PFSK-1 (cell line): ENCODE measurements at regions not wholly inside any gene's neighbourhood (a gene's known extent, or its start where the extent isn't known, plus 50 kb on each side); places are given as distances from the start of the nearest gene placed in this dataset.

Source experiments
- FOXP2 ChIP-seq: optimal IDR thresholded peaks from 2 replicates; pipeline ENCODE3; 2011; ENCODE audit warnings: borderline replicate concordance, control low read depth, inconsistent platforms; ENCODE audit not compliant: insufficient read depth; ENCODE audit errors: extremely low read length, extremely low read depth
- POLR2AphosphoS5 ChIP-seq: IDR thresholded peaks from 2 replicates; pipeline ENCODE4 v1.6.1; 2012; ENCODE audit warnings: low read depth, mild to moderate bottlenecking, control low read depth, low read length, moderate library complexity
- REST ChIP-seq, 2 experiments: IDR thresholded peaks; 2 replicates each; pipeline versions ENCODE4 v1.6.1 to v1.8.0; 2011 to 2012; ENCODE audit warnings: low read depth in 2 of 2, low read length in 2 of 2, control low read depth in 1 of 2, inconsistent platforms in 1 of 2, mild to moderate bottlenecking in 1 of 2, moderate library complexity in 1 of 2; ENCODE audit not compliant: insufficient read depth in 1 of 2
- SIN3A ChIP-seq: IDR thresholded peaks from 2 replicates; pipeline ENCODE4 v1.6.1; 2012; ENCODE audit warnings: mild to moderate bottlenecking, low read length, moderate library complexity, borderline replicate concordance; ENCODE audit not compliant: insufficient read depth
- TAF1 ChIP-seq: IDR thresholded peaks from 2 replicates; pipeline ENCODE4 v1.6.1; 2012; ENCODE audit warnings: low read length, control low read depth, borderline replicate concordance; ENCODE audit not compliant: insufficient read depth

GRCh38 chr9:2395814-2396612, 225.6 kb upstream of the VLDLR start:
- TF ChIP-seq REST (IDR thresholded peaks at IDR 0.05; ENCODE audit: insufficient read depth in 1 of 2, low read depth in 2 of 2, low read length in 2 of 2) (no peak), POLR2AphosphoS5 (no peak), TAF1 (no peak)

- TF ChIP-seq POLR2AphosphoS5 (no peak), SIN3A (no peak), FOXP2 (no peak), REST (IDR thresholded peaks at IDR 0.05; ENCODE audit: insufficient read depth in 1 of 2, low read depth in 2 of 2, low read length in 2 of 2) (no peak), TAF1 (no peak)
Measured at GRCh38 chr9:2396622-2397285, 224.8 kb upstream of the VLDLR start.

- no peak for TF ChIP-seq REST (IDR thresholded peaks at IDR 0.05; ENCODE audit: insufficient read depth in 1 of 2, low read depth in 2 of 2, low read length in 2 of 2)
- TF ChIP-seq SIN3A = no peak
- no peak for TF ChIP-seq TAF1
- no peak for TF ChIP-seq FOXP2
- no peak for TF ChIP-seq POLR2AphosphoS5
Measured at GRCh38 chr9:2403701-2404100, 217.9 kb upstream of the VLDLR start.

GRCh38 chr9:2406252-2406651, 215.3 kb upstream of the VLDLR start:
- TF ChIP-seq SIN3A (no peak), POLR2AphosphoS5 (no peak), TAF1 (no peak), REST (IDR thresholded peaks at IDR 0.05; ENCODE audit: insufficient read depth in 1 of 2, low read depth in 2 of 2, low read length in 2 of 2) (no peak), FOXP2 (no peak)
